Smooth muscle cell (in vitro differentiated cells): ENCODE measurements at regions not wholly inside any gene's neighbourhood (a gene's known extent, or its start where the extent isn't known, plus 50 kb on each side); places are given as distances from the start of the nearest gene placed in this dataset.

Experiments used
- DNase-seq: peaks from one replicate; lab custom pipeline; 2025; ENCODE audit not compliant: unreplicated experiment; lab: John Stamatoyannopoulos, UW
- H2AFZ ChIP-seq: fragments of 200-600 bp; sonication (generic); 2 replicates; pipeline ENCODE4 v1.6.0; 2016; ENCODE audit warnings: antibody characterized with exemption, low read depth, mild to moderate bottlenecking
- H3F3A ChIP-seq: fragments of 200-600 bp; sonication (generic); 2 replicates; pipeline ENCODE4 v1.6.0; 2017; ENCODE audit warnings: antibody characterized with exemption, low read depth
- H3K27ac ChIP-seq: fragments of 200-600 bp; sonication (generic); 2 replicates; pipeline ENCODE4 v1.5.1; 2016; ENCODE audit warnings: low read depth, mild to moderate bottlenecking
- H3K27me3 ChIP-seq: fragments of 200-600 bp; sonication (generic); 2 replicates; pipeline ENCODE4 v1.6.1; 2016; ENCODE audit warnings: low read depth, mild to moderate bottlenecking
- H3K36me3 ChIP-seq: fragments of 200-600 bp; sonication (generic); 2 replicates; pipeline ENCODE4 v1.5.1; 2016; ENCODE audit warnings: low read depth
- H3K4me1 ChIP-seq: fragments of 200-600 bp; sonication (generic); 2 replicates; pipeline ENCODE4 v1.5.1; 2016; ENCODE audit warnings: low read depth
- H3K4me2 ChIP-seq: fragments of 200-600 bp; sonication (generic); 2 replicates; pipeline ENCODE4 v1.6.0; 2016; ENCODE audit warnings: mild to moderate bottlenecking
- H3K4me3 ChIP-seq: fragments of 200-600 bp; sonication (generic); 2 replicates; pipeline ENCODE4 v1.5.1; 2016; ENCODE audit warnings: mild to moderate bottlenecking
- H3K79me2 ChIP-seq: fragments of 200-600 bp; sonication (generic); 2 replicates; pipeline ENCODE4 v1.6.0; 2016; ENCODE audit warnings: low read depth, mild to moderate bottlenecking
- H3K9ac ChIP-seq: fragments of 200-600 bp; sonication (generic); 2 replicates; pipeline ENCODE4 v1.6.0; 2016; ENCODE audit warnings: low read depth
- H3K9me3 ChIP-seq: fragments of 200-600 bp; sonication (generic); replicated peaks from 2 replicates; pipeline ENCODE4 v1.5.1; 2016; ENCODE audit warnings: low read depth
- H4K20me1 ChIP-seq: fragments of 200-600 bp; sonication (generic); 2 replicates; pipeline ENCODE4 v1.6.0; 2016; ENCODE audit warnings: low read depth
- WGBS: methylation state at CpG from one replicate; pipeline ENCODE4 v1.1.7; 2016; ENCODE audit warnings: low lambda C conversion rate; 5-methylcytosine and 5-hydroxymethylcytosine counted together
- TF ChIP-seq, protein P1 (sequence below): fragments of 200-600 bp; sonication (generic); IDR thresholded peaks from 2 replicates; pipeline ENCODE4 v1.5.1; 2017; ENCODE audit warnings: borderline replicate concordance, mild to moderate bottlenecking, antibody characterized with exemption; ENCODE audit not compliant: insufficient read depth, poor library complexity, severe bottlenecking

DNA sequence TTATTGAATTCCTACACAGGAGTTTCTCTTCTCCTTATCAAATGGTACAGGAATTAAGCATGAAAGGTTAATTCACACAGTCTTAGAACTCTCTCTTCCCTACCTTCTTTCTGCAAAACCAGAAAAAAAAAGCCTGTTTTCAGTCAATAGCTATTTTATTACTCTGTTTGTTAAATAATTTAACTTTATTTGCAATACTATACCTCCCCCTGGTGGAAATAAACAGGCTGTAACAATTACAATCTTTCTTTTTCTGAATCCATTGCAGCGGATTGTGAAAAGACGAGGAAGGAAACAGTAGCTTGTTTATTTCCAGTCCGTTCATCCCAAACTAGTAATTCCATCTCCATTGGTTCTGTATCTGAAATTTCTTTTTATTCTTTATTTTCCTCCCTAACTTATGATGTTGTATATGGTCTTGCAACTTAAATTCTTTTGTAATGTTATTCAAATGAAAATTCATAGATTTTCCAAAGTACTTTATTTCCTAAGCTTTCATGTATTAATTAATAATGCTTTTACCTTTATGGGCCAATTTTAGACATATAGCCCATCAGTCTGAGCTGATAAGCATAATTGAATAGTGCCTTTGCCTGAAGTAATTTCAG, 165.2 kb downstream of the SH3BP4 start:
- Histone ChIP-seq H4K20me1 (no peaks in the 10 kb centered on the region), H3K27me3 (no peaks in the 10 kb centered on the region), H2AFZ (no peak overlapping the region), H3K4me2 (no peak overlapping the region), H3K36me3 (no peaks in the 10 kb centered on the region), H3K9me3 (no peaks in the 10 kb centered on the region), H3K9ac (no peak overlapping the region), H3K27ac (no peak overlapping the region), H3K4me1 (peaks cover 7% of the 10 kb centered on the region), H3F3A (no peaks in the 10 kb centered on the region), H3K79me2 (no peaks in the 10 kb centered on the region), H3K4me3 (no peak overlapping the region)
- 28% methylated on average over 3 of the region's 3 CpGs for WGBS
- no peak for DNase-seq
- TF ChIP-seq, protein P1, sequence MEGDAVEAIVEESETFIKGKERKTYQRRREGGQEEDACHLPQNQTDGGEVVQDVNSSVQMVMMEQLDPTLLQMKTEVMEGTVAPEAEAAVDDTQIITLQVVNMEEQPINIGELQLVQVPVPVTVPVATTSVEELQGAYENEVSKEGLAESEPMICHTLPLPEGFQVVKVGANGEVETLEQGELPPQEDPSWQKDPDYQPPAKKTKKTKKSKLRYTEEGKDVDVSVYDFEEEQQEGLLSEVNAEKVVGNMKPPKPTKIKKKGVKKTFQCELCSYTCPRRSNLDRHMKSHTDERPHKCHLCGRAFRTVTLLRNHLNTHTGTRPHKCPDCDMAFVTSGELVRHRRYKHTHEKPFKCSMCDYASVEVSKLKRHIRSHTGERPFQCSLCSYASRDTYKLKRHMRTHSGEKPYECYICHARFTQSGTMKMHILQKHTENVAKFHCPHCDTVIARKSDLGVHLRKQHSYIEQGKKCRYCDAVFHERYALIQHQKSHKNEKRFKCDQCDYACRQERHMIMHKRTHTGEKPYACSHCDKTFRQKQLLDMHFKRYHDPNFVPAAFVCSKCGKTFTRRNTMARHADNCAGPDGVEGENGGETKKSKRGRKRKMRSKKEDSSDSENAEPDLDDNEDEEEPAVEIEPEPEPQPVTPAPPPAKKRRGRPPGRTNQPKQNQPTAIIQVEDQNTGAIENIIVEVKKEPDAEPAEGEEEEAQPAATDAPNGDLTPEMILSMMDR, result peak; percentile 75

DNA sequence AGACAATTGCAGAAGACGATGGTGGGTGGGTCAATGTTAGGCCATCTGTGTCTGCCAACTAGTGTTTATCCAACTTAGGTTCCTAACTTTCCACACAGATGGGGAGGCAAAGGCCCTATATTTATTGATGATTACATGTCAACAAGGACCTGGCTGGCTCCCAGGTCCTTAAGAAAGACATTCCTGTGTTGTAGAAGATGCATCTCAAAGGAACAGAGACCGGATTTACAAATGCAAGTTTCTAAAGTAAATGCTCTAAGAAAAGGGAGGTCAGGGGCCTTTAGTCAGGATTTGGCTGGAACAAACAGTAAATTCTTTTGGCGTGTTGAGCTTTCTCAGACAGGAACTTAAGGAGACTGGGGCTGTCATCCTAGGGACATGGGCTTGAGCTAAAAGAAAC, 175.0 kb downstream of the SH3BP4 start:
- H3K4me3 ChIP-seq, result no peak overlapping the region
- H3K27ac ChIP-seq, result no peak overlapping the region
- no peaks in the 10 kb centered on the region for H3F3A ChIP-seq
- no peaks in the 10 kb centered on the region for H3K9me3 ChIP-seq
- no peaks in the 10 kb centered on the region for H3K4me1 ChIP-seq
- no peak overlapping the region for H3K9ac ChIP-seq
- H4K20me1 ChIP-seq, result no peaks in the 10 kb centered on the region
- H3K4me2 ChIP-seq, result no peak overlapping the region
- no peak overlapping the region for H2AFZ ChIP-seq
- DNase-seq, result no peak
- 44% methylated on average over 3 of the region's 3 CpGs for WGBS
- no peaks in the 10 kb centered on the region for H3K36me3 ChIP-seq
- TF ChIP-seq, protein P1, result no peak
- H3K79me2 ChIP-seq, result no peaks in the 10 kb centered on the region
- H3K27me3 ChIP-seq, result peaks cover 29% of the 10 kb centered on the region

DNA sequence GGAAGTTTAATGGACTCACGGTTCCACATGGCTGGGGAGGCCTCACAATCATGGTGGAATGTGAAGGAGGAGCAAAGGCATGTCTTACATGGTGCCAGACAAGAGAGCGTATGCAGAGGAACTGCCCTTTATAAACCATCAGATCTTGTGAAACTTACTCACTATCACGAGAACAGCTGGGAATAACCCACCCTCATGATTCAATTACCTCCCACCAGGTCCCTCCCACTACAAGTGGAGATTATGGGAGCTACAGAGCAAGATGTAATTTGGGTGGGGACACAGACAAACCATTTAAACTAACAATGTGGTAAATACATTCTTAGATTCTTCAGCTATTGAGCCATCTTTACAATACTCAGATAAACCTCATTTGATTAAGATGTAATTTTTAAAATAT, 176.1 kb downstream of the SH3BP4 start:
- no peak overlapping the region for H3K27ac ChIP-seq
- DNase-seq, result no peak
- no peaks in the 10 kb centered on the region for H3K4me1 ChIP-seq
- H3K79me2 ChIP-seq, result no peaks in the 10 kb centered on the region
- no peaks in the 10 kb centered on the region for H3K36me3 ChIP-seq
- no peaks in the 10 kb centered on the region for H3F3A ChIP-seq
- H2AFZ ChIP-seq, result no peak overlapping the region
- no peaks in the 10 kb centered on the region for H4K20me1 ChIP-seq
- H3K27me3 ChIP-seq, result peaks cover 26% of the 10 kb centered on the region
- H3K4me3 ChIP-seq, result no peak overlapping the region
- H3K9me3 ChIP-seq, result no peaks in the 10 kb centered on the region
- H3K4me2 ChIP-seq, result no peak overlapping the region
- H3K9ac ChIP-seq, result no peak overlapping the region
- 67% methylated on average over 3 of the region's 3 CpGs for WGBS
- TF ChIP-seq, protein P1, result no peak

DNA sequence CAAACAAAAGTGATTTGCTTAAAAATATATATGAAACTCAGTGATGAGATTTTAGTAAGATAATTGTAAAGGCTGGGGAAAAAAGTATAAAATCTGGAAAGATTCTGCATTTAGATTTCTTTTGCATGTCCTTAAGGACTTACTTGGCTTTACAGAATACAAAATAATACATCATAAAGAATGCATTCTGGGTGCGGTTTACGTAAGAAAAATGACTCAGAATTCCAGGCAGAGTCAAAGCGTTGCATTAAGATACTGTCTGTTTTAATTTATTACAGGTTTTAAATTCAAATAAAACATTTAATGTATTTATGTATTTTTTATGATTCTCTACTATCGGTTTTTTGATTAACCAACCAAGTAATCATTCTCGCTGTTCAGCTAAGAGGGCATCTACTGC, 178.0 kb downstream of the SH3BP4 start:
- DNase-seq, result no peak
- H3K9me3 ChIP-seq, result no peaks in the 10 kb centered on the region
- H3K36me3 ChIP-seq, result no peaks in the 10 kb centered on the region
- H3K4me1 ChIP-seq, result no peaks in the 10 kb centered on the region
- no peak overlapping the region for H3K27ac ChIP-seq
- no peak overlapping the region for H3K9ac ChIP-seq
- no peak overlapping the region for H3K4me3 ChIP-seq
- TF ChIP-seq, protein P1, result no peak
- no peaks in the 10 kb centered on the region for H4K20me1 ChIP-seq
- H3K4me2 ChIP-seq, result no peak overlapping the region
- no peaks in the 10 kb centered on the region for H3F3A ChIP-seq
- 78% methylated on average over 5 of the region's 5 CpGs for WGBS
- no peaks in the 10 kb centered on the region for H3K79me2 ChIP-seq
- peaks cover 7% of the 10 kb centered on the region for H3K27me3 ChIP-seq
- H2AFZ ChIP-seq, result no peak overlapping the region
